ENCODE measurements at regions not wholly inside any gene's neighbourhood (a gene's known extent, or its start where the extent isn't known, plus 50 kb on each side); places are given as distances from the start of the nearest gene placed in this dataset.

GRCh38 chr4:31020363-31020762 lies 300.2 kb downstream of the PCDH7 start:
- TF ChIP-seq BACH2 (CRISPR knock-in tag; IDR thresholded peaks at IDR 0.05; ENCODE audit: borderline replicate concordance) (no peak), POU6F1 (CRISPR knock-in tag; IDR thresholded peaks at IDR 0.05; ENCODE audit: borderline replicate concordance, low read depth) (no peak), ISL1 (CRISPR knock-in tag; IDR thresholded peaks at IDR 0.05) (no peak), CSDC2 (CRISPR knock-in tag; IDR thresholded peaks at IDR 0.05) (no peak), ZFP3 (CRISPR knock-in tag; IDR thresholded peaks at IDR 0.05) (no peak), PATZ1 (CRISPR knock-in tag; IDR thresholded peaks at IDR 0.05; ENCODE audit: borderline replicate concordance) (no peak), ARNTL (CRISPR knock-in tag; IDR thresholded peaks at IDR 0.05; ENCODE audit: borderline replicate concordance, low read depth) (no peak), ZC3H10 (CRISPR knock-in tag; IDR thresholded peaks at IDR 0.05) (no peak), ZNF70 (CRISPR knock-in tag; IDR thresholded peaks at IDR 0.05) (no peak), ZNF8 (CRISPR knock-in tag; IDR thresholded peaks at IDR 0.05) (no peak), PPARA (CRISPR knock-in tag; IDR thresholded peaks at IDR 0.05; ENCODE audit: borderline replicate concordance) (no peak), TOX (CRISPR knock-in tag; IDR thresholded peaks at IDR 0.05; ENCODE audit: borderline replicate concordance) (no peak), ESRRG (CRISPR knock-in tag; IDR thresholded peaks at IDR 0.05) (no peak), ZFP30 (CRISPR knock-in tag; IDR thresholded peaks at IDR 0.05) (no peak)

Measured in SK-N-SH treated with all-trans-retinoic acid at 6 μM for 48 hours (cell line).